ENCODE measurements at regions not wholly inside any gene's neighbourhood (a gene's known extent, or its start where the extent isn't known, plus 50 kb on each side); places are given as distances from the start of the nearest gene placed in this dataset.

GRCh38 chr13:73877399-73877798 lies 256.8 kb downstream of the KLF12 start:
- H3K27ac Mint-ChIP-seq: no peak overlapping the region
- H3K4me3 Mint-ChIP-seq: no peak overlapping the region
- DNase-seq: no peak
- ChIA-PET CTCF (no interaction called here), POLR2A (no interaction called here)
- H3K36me3 Mint-ChIP-seq (ENCODE audit: low read depth): peaks cover 19% of the 10 kb centered on the region
- H3K27me3 Mint-ChIP-seq: no peaks in the 10 kb centered on the region
- peaks cover 13% of the 10 kb centered on the region for H3K4me1 Mint-ChIP-seq
- H3K9me3 Mint-ChIP-seq: peaks cover 13% of the 10 kb centered on the region

GRCh38 chr13:73876323-73876722 lies 257.9 kb downstream of the KLF12 start:
- POLR2A ChIA-PET: no interaction called here
- peaks cover 13% of the 10 kb centered on the region for H3K4me1 Mint-ChIP-seq
- no peak overlapping the region for H3K27ac Mint-ChIP-seq
- CTCF ChIA-PET: no interaction called here
- no peak overlapping the region for H3K4me3 Mint-ChIP-seq
- H3K36me3 Mint-ChIP-seq (ENCODE audit: low read depth): peaks cover 22% of the 10 kb centered on the region
- no peaks in the 10 kb centered on the region for H3K27me3 Mint-ChIP-seq
- DNase-seq: no peak
- peaks cover 13% of the 10 kb centered on the region for H3K9me3 Mint-ChIP-seq

GRCh38 chr13:73873940-73874830 lies 260.0 kb downstream of the KLF12 start:
- peaks cover 17% of the 10 kb centered on the region for H3K36me3 Mint-ChIP-seq (ENCODE audit: low read depth)
- peaks cover 9% of the 10 kb centered on the region for H3K4me1 Mint-ChIP-seq
- DNase-seq: no peak
- peaks cover 10% of the 10 kb centered on the region for H3K9me3 Mint-ChIP-seq
- H3K27me3 Mint-ChIP-seq: no peaks in the 10 kb centered on the region
- ChIA-PET POLR2A (no interaction called here), CTCF (interaction anchor here (0.5 kb wide), 1 partner anchor 947 kb away, joined by 3 read pairs; no protein-coding TSS in a partner anchor)
- H3K4me3 Mint-ChIP-seq: no peak overlapping the region
- no peak overlapping the region for H3K27ac Mint-ChIP-seq

DNA sequence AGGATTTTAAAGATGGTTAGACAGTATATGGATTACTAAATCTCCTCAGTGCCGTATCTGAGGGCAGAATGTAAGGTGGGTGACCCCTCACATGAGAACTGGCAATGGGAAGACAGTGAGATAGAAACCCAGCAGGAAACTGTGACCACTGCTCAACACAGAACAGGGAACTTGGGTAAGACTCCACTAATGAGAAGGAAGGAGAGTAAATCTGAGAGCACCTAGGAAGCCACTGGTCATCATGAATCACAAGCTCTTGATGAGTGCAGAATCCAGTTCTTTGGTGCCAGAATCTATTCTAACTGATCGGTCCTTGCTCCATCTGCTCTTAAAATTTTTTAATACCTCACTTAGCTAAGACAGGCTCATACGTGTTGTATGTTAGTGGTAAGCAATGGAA lies 261.8 kb downstream of the KLF12 start:
- H3K27ac Mint-ChIP-seq: no peak overlapping the region
- no peak overlapping the region for H3K4me3 Mint-ChIP-seq
- H3K4me1 Mint-ChIP-seq: peaks cover 4% of the 10 kb centered on the region
- H3K9me3 Mint-ChIP-seq: no peaks in the 10 kb centered on the region
- no peaks in the 10 kb centered on the region for H3K27me3 Mint-ChIP-seq
- H3K36me3 Mint-ChIP-seq (ENCODE audit: low read depth): peaks cover 5% of the 10 kb centered on the region
- ChIA-PET POLR2A (no interaction called here), CTCF (interaction anchor here (0.6 kb wide), 1 partner anchor 173 kb away, joined by 4 read pairs; no protein-coding TSS in a partner anchor)
- DNase-seq: no peak

GRCh38 chr13:73870970-73871935 lies 263.0 kb downstream of the KLF12 start:
- no peak overlapping the region for H3K4me3 Mint-ChIP-seq

GRCh38 chr13:73870036-73870741 lies 264.0 kb downstream of the KLF12 start:
- ChIA-PET CTCF (interaction anchor here (1.2 kb wide), 1 partner anchor 48 kb away, joined by 3 read pairs; no protein-coding TSS in a partner anchor), POLR2A (no interaction called here)
- H3K9me3 Mint-ChIP-seq: no peaks in the 10 kb centered on the region
- no peak overlapping the region for H3K4me3 Mint-ChIP-seq
- no peak overlapping the region for H3K27ac Mint-ChIP-seq
- H3K27me3 Mint-ChIP-seq: no peaks in the 10 kb centered on the region
- H3K36me3 Mint-ChIP-seq (ENCODE audit: low read depth): peaks cover 12% of the 10 kb centered on the region
- H3K4me1 Mint-ChIP-seq: peaks cover 4% of the 10 kb centered on the region
- DNase-seq: no peak

More at GRCh38 chr13:73870970-73871935, 263.0 kb downstream of the KLF12 start:
- DNase-seq: no peak
- no peak overlapping the region for H3K27ac Mint-ChIP-seq
- H3K36me3 Mint-ChIP-seq (ENCODE audit: low read depth): peaks cover 8% of the 10 kb centered on the region
- H3K27me3 Mint-ChIP-seq: no peaks in the 10 kb centered on the region
- H3K9me3 Mint-ChIP-seq: no peaks in the 10 kb centered on the region
- ChIA-PET POLR2A (no interaction called here), CTCF (interaction anchor here (1.1 to 1.2 kb wide), 2 partner anchors 22 to 47 kb away, joined by 3 read pairs; no protein-coding TSS in a partner anchor)
- H3K4me1 Mint-ChIP-seq: peaks cover 4% of the 10 kb centered on the region

DNA sequence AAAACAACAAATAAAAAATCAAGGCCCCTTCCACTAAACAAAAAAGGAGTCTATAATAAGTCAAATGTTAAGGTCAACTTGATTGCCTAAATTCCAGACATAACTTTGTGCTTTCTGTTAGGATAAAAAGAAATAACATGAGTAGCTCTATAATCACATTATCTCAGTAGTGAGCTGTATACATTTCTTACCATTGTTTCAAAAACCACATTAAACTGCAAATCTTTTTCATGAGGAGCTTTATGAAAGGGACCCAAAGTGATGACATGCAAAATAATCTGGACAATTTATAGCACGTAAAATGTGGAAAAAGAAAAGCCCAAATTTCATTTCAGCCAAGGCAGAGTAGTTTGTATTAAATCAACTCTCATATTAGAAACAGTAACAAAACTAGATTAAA lies 269.2 kb downstream of the KLF12 start:
- H3K4me3 Mint-ChIP-seq: no peak overlapping the region
- H3K4me1 Mint-ChIP-seq: peaks cover 10% of the 10 kb centered on the region
- no peaks in the 10 kb centered on the region for H3K27me3 Mint-ChIP-seq
- H3K9me3 Mint-ChIP-seq: no peaks in the 10 kb centered on the region
- no peak for DNase-seq
- H3K36me3 Mint-ChIP-seq (ENCODE audit: low read depth): peaks cover 8% of the 10 kb centered on the region
- ChIA-PET CTCF (no interaction called here), POLR2A (no interaction called here)
- H3K27ac Mint-ChIP-seq: no peak overlapping the region

- no peak overlapping the region for H3K27ac Mint-ChIP-seq
- no peaks in the 10 kb centered on the region for H3K27me3 Mint-ChIP-seq
- DNase-seq: no peak
- peaks cover 9% of the 10 kb centered on the region for H3K36me3 Mint-ChIP-seq (ENCODE audit: low read depth)
- no peaks in the 10 kb centered on the region for H3K9me3 Mint-ChIP-seq
- CTCF ChIA-PET: interaction anchor here (0.6 kb wide), 1 partner anchor 35 kb away, joined by 3 read pairs; no protein-coding TSS in a partner anchor
- peaks cover 15% of the 10 kb centered on the region for H3K4me1 Mint-ChIP-seq
- POLR2A ChIA-PET: no interaction called here
- H3K4me3 Mint-ChIP-seq: no peak overlapping the region
Measured at GRCh38 chr13:73861136-73861535, 273.1 kb downstream of the KLF12 start.

DNA sequence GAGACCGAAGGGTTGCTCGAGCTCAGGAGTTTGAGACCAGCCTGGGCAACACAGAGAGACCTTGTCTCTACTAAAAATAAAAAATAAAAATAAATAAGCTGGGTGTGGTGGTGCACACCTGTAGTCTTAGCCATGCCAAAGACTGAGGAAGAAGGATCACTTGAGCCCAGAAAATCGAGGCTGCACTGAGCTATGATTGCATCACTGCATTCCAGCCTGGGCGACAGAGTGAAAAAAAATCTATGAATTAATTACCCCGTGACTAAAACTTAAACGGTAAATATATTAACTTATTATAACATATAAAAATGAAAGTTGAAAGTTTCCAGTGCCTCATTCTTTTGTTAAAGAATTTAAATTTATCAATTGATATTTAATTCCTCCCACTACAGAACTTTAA lies 273.7 kb downstream of the KLF12 start:
- H3K4me3 Mint-ChIP-seq: no peak overlapping the region
- peaks cover 10% of the 10 kb centered on the region for H3K36me3 Mint-ChIP-seq (ENCODE audit: low read depth)
- no peak for DNase-seq
- peak overlapping the region; percentile 71 for H3K27ac Mint-ChIP-seq
- H3K9me3 Mint-ChIP-seq: no peaks in the 10 kb centered on the region
- ChIA-PET CTCF (interaction anchor here (1.1 kb wide), 1 partner anchor 343 kb away, joined by 4 read pairs; no protein-coding TSS in a partner anchor), POLR2A (no interaction called here)
- H3K4me1 Mint-ChIP-seq: peaks cover 15% of the 10 kb centered on the region
- no peaks in the 10 kb centered on the region for H3K27me3 Mint-ChIP-seq

GRCh38 chr13:73859841-73860240 lies 274.4 kb downstream of the KLF12 start:
- Mint-ChIP-seq H3K27me3 (no peaks in the 10 kb centered on the region), H3K27ac (peak overlapping the region; percentile 71), H3K9me3 (no peaks in the 10 kb centered on the region), H3K36me3 (ENCODE audit: low read depth) (peaks cover 12% of the 10 kb centered on the region), H3K4me1 (peaks cover 15% of the 10 kb centered on the region), H3K4me3 (peak overlapping the region; percentile 12)
- no peak for DNase-seq
- POLR2A ChIA-PET: no interaction called here
- CTCF ChIA-PET: interaction anchor here (0.7 to 1.1 kb wide), 2 partner anchors 106 to 344 kb away, joined by 4 to 6 read pairs; no protein-coding TSS in a partner anchor

DNA sequence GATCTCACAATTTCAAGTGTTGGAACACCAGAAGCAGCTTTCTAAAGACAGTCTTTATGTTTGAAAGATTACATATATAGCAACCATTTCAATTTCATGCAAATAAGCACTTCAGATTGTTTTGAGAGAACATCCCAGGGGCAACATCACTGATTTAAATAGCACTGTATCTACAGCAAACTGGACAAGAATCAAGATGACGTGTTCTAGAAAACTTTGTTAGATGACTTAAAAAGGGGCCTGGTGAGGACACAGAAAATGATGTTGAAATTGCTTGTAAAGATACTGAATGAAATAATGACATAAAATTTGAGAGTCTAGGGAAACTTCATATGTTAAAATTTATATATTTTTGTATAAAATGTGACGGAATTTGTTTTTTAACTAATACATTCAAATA lies 277.1 kb downstream of the KLF12 start:
- Mint-ChIP-seq H3K4me1 (peaks cover 15% of the 10 kb centered on the region), H3K36me3 (ENCODE audit: low read depth) (peaks cover 14% of the 10 kb centered on the region)

GRCh38 chr13:73851104-73851503 lies 283.1 kb downstream of the KLF12 start:
- CTCF ChIA-PET: no interaction called here
- no peak for DNase-seq
- Mint-ChIP-seq H3K27me3 (no peaks in the 10 kb centered on the region), H3K9me3 (no peaks in the 10 kb centered on the region), H3K27ac (no peak overlapping the region), H3K4me3 (no peak overlapping the region), H3K36me3 (ENCODE audit: low read depth) (peaks cover 13% of the 10 kb centered on the region), H3K4me1 (peaks cover 8% of the 10 kb centered on the region)
- POLR2A ChIA-PET: no interaction called here

More for the DNA sequence above, 277.1 kb downstream of the KLF12 start:
- H3K9me3 Mint-ChIP-seq: no peaks in the 10 kb centered on the region
- H3K27me3 Mint-ChIP-seq: no peaks in the 10 kb centered on the region
- no peak overlapping the region for H3K27ac Mint-ChIP-seq
- ChIA-PET POLR2A (no interaction called here), CTCF (no interaction called here)
- H3K4me3 Mint-ChIP-seq: no peak overlapping the region
- DNase-seq: no peak

Measured in activated CD4-positive, alpha-beta T cell treated with anti-CD3 and anti-CD28 coated beads, Interleukin-2, amount 10 ng/mL, durations not matched to agents 7 days and 5 days (primary cell).